Heart left ventricle (tissue), 16 donors: ENCODE measurements at regions not wholly inside any gene's neighbourhood (a gene's known extent, or its start where the extent isn't known, plus 50 kb on each side); places are given as distances from the start of the nearest gene placed in this dataset.

Experiments used
- ATAC-seq, 4 donors: fragments of 200-7000 bp; cut with Tn5 transposase; one replicate each; pipeline ENCODE4 v1.9.1; 2020 to 2022; ENCODE audit warnings: moderate library complexity in 4 of 4, mild to moderate bottlenecking in 3 of 4, moderate number of reproducible peaks in 1 of 4
- DNase-seq, 5 donors: peaks; one replicate each; pipeline ENCODE4 v3.0.0-alpha.2; 2020
- H3K27ac ChIP-seq, 12 donors: fragments of 200-600 bp; sonication (generic) in 4 of 12; one replicate each; pipeline versions ENCODE4 v1.5.0 to v1.8.0; 2016 to 2022; ENCODE audit warnings: mild to moderate bottlenecking in 2 of 12
- H3K27me3 ChIP-seq, 9 donors: fragments of 200-600 bp; sonication (generic) in 2 of 9; one replicate each; pipeline versions ENCODE4 v1.5.1 to v1.8.0; 2016 to 2022; ENCODE audit warnings: mild to moderate bottlenecking in 3 of 9
- H3K36me3 ChIP-seq, 9 donors: fragments of 200-600 bp; sonication (generic) in 2 of 9; one replicate each; pipeline versions ENCODE4 v1.5.0 to v1.8.0; 2018 to 2022; ENCODE audit warnings: mild to moderate bottlenecking in 2 of 9
- H3K4me1 ChIP-seq, 12 donors: fragments of 200-600 bp; sonication (generic) in 4 of 12; one replicate each; pipeline versions ENCODE4 v1.5.0 to v1.8.0; 2016 to 2022; ENCODE audit warnings: mild to moderate bottlenecking in 3 of 12
- H3K4me3 ChIP-seq, 12 donors: fragments of 200-600 bp; sonication (generic) in 4 of 12; one replicate each; pipeline versions ENCODE4 v1.5.0 to v1.8.0; 2017 to 2022; ENCODE audit warnings: mild to moderate bottlenecking in 9 of 12, moderate library complexity in 4 of 12
- H3K9me3 ChIP-seq, 12 donors: fragments of 200-600 bp; sonication (generic) in 4 of 12; one replicate each; pipeline versions ENCODE4 v1.5.0 to v1.8.0; 2016 to 2022; ENCODE audit warnings: mild to moderate bottlenecking in 1 of 12
- CTCF ChIP-seq, 12 donors: fragments of 200-600 bp; sonication (generic) in 4 of 12; IDR thresholded peaks; one replicate each; pipeline versions ENCODE4 v1.5.0 to v1.8.0; 2018 to 2022; ENCODE audit warnings: antibody characterized with exemption in 12 of 12, mild to moderate bottlenecking in 5 of 12
- POLR2A ChIP-seq, 2 donors: fragments of 450-650 bp; IDR thresholded peaks; one replicate each; pipeline ENCODE4 v1.6.1; 2017; ENCODE audit warnings: antibody characterized with exemption in 2 of 2, mild to moderate bottlenecking in 2 of 2, moderate library complexity in 2 of 2
- WGBS, 4 donors: extraction: QIAGEN DNeasy Blood & Tissue Kit in 2 of 4; methylation state at CpG; one replicate each; pipeline versions ENCODE4 v1.1.5 to v1.1.7; 2013 to 2018; 5-methylcytosine and 5-hydroxymethylcytosine counted together
- intact Hi-C, 10 donors: fragments of 100-400 bp; cut with DNase I; formaldehyde crosslinking; loops; one replicate each; pipeline versions ENCODE4 v1.11.1 to v1.14.2; 2022
- donor health status: ischemic (EF 13 %, LVEDD 7.1; RV severe dilation, severe dysfunction).
- donor health status: healthy with polysubstance abuse.
- donor health status: DM: no; HTN: yes; CAD: no.
- donor health status: DM: no; HTN: no; CAD: no.
- donor health status: ischemic (EF 25% LVEDD 6.9; RV normal size, moderate dysfunction).
- donor health status: ischemic (EF 25% LVEDD 5.7; RV mildly dilated, moderate dysfunction).
- donor health status: healthy.
- donor health status: DM: yes; HTN: yes; CAD: no.
- donor health status: ischemic (EF 35%, LVEDD 5.7; RV mildly dilated, moderate dysfunction).
- donor health status: nonischemic (EF 11% LVEDD 7.7; RV severe dilation, severe dysfunction).
- donor health status: DM: yes; HTN: yes; CAD: no.
- donor health status: PGD.
- donor health status: ischemic (EF 29% LVEDD 5.4; RV normal size, mild dysfunction).
- donor health status: nonischemic (EF 23%, LVEDD 6.1; RV moderate dilation, normal function).

GRCh38 chr4:45033676-45034419 is 307.5 kb upstream of the GNPDA2 start:
- no peak overlapping the region for H3K4me3 ChIP-seq
- intact Hi-C loops = loop anchor here in 1 of 10 donors (5.0 kb wide), 1 partner anchor 88 kb away; no protein-coding TSS in a partner anchor
- peak in 4 of 5 donors; percentile 40 to 62 (median 50) for DNase-seq
- ATAC-seq = peak; percentile 93 to 97 (median 97)
- no peaks in the 10 kb centered on the region for H3K36me3 ChIP-seq
- no peaks in the 10 kb centered on the region for H3K9me3 ChIP-seq
- WGBS, 4 donors = 6 to 21% (median 13%) methylated on average over 5 of the region's 5 CpGs
- peak overlapping the region in 5 of 12 donors; percentile 19 to 61 (median 33) for H3K27ac ChIP-seq
- TF ChIP-seq POLR2A (IDR thresholded peaks at IDR 0.05) = no peak
- TF ChIP-seq CTCF (IDR thresholded peaks at IDR 0.05) = no peak
- H3K27me3 ChIP-seq = no peaks in the 10 kb centered on the region
- peaks cover 0 to 13% (median 0%) of the 10 kb centered on the region in 12 donors for H3K4me1 ChIP-seq

GRCh38 chr4:45030059-45030458 is 303.7 kb upstream of the GNPDA2 start:
- ATAC-seq = no peak
- no peak overlapping the region for H3K27ac ChIP-seq
- no peak for DNase-seq
- 89 to 100% (median 94%) methylated on average over 1 of the region's 1 CpG for WGBS, 4 donors
- TF ChIP-seq POLR2A (IDR thresholded peaks at IDR 0.05) = no peak
- TF ChIP-seq CTCF (IDR thresholded peaks at IDR 0.05) = no peak
- no peaks in the 10 kb centered on the region for H3K9me3 ChIP-seq
- no peaks in the 10 kb centered on the region for H3K36me3 ChIP-seq
- intact Hi-C loops = loop anchor here in 1 of 10 donors (5.0 kb wide), 1 partner anchor 92 kb away; no protein-coding TSS in a partner anchor
- peaks cover 0 to 13% (median 0%) of the 10 kb centered on the region in 12 donors for H3K4me1 ChIP-seq
- no peaks in the 10 kb centered on the region for H3K27me3 ChIP-seq
- no peak overlapping the region for H3K4me3 ChIP-seq

GRCh38 chr4:45007508-45007907 is 281.2 kb upstream of the GNPDA2 start:
- TF ChIP-seq CTCF (IDR thresholded peaks at IDR 0.05) (no peak), POLR2A (IDR thresholded peaks at IDR 0.05) (no peak)
- H3K36me3 ChIP-seq = no peaks in the 10 kb centered on the region
- H3K27ac ChIP-seq = no peak overlapping the region
- H3K4me3 ChIP-seq = no peak overlapping the region
- H3K4me1 ChIP-seq = no peaks in the 10 kb centered on the region
- H3K27me3 ChIP-seq = no peaks in the 10 kb centered on the region
- H3K9me3 ChIP-seq = no peaks in the 10 kb centered on the region
- WGBS, 4 donors = 32 to 53% (median 49%) methylated on average over 3 of the region's 3 CpGs
- intact Hi-C loops = no loop called here
- ATAC-seq (peak in 1 of 4 donors; percentile 52), DNase-seq (no peak)

- Histone ChIP-seq H3K27ac (no peak overlapping the region), H3K27me3 (no peaks in the 10 kb centered on the region), H3K4me1 (no peaks in the 10 kb centered on the region), H3K9me3 (no peaks in the 10 kb centered on the region), H3K4me3 (no peak overlapping the region), H3K36me3 (no peaks in the 10 kb centered on the region)
- DNase-seq (no peak), ATAC-seq (no peak)
- intact Hi-C loops = no loop called here
- TF ChIP-seq CTCF (IDR thresholded peaks at IDR 0.05) = no peak
- TF ChIP-seq POLR2A (IDR thresholded peaks at IDR 0.05) = no peak
Measured at GRCh38 chr4:45006078-45006477, 279.7 kb upstream of the GNPDA2 start.
